ENCODE measurements at regions not wholly inside any gene's neighbourhood (a gene's known extent, or its start where the extent isn't known, plus 50 kb on each side); places are given as distances from the start of the nearest gene placed in this dataset.

DNA sequence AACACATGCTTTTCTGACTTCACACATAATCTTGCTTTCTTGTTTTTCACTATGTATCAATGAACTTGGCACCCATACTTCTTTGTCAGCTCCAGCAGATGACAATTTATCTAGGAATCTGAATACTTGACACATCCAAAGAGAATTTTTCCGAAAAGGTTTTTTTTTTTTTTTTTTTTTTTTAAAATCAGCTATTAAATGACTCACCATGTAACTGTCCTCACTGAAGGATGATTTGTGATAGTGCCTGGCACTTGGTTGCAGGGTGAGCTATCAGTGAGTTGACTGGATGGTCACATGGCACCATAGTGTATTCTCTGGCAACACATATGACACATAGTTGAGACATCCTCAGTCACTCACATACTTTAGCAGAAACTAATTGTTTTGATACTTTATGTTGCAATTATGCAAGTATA is 133.4 kb upstream of the E2F8 start:
- TF ChIP-seq ARNTL (CRISPR knock-in tag; IDR thresholded peaks at IDR 0.05; ENCODE audit: borderline replicate concordance, low read depth) (no peak), CREB5 (CRISPR knock-in tag; IDR thresholded peaks at IDR 0.05; ENCODE audit: low read depth) (no peak), RARB (CRISPR knock-in tag; IDR thresholded peaks at IDR 0.05) (no peak), TOX (CRISPR knock-in tag; IDR thresholded peaks at IDR 0.05; ENCODE audit: borderline replicate concordance) (no peak), ZNF565 (CRISPR knock-in tag; conservative IDR thresholded peaks at IDR 0.05; ENCODE audit: low read depth) (no peak), ESRRG (CRISPR knock-in tag; IDR thresholded peaks at IDR 0.05) (no peak), CSDC2 (CRISPR knock-in tag; IDR thresholded peaks at IDR 0.05) (no peak), BACH2 (CRISPR knock-in tag; IDR thresholded peaks at IDR 0.05; ENCODE audit: borderline replicate concordance) (no peak), SNAI2 (CRISPR knock-in tag; IDR thresholded peaks at IDR 0.05) (no peak), ISL1 (CRISPR knock-in tag; IDR thresholded peaks at IDR 0.05) (peak; percentile 74)
